Right lobe of liver (tissue), 4 donors: ENCODE measurements at regions not wholly inside any gene's neighbourhood (a gene's known extent, or its start where the extent isn't known, plus 50 kb on each side); places are given as distances from the start of the nearest gene placed in this dataset.

Source experiments
- POLR2A ChIP-seq: fragments of 450-650 bp; IDR thresholded peaks from one replicate; pipeline ENCODE4 v1.6.1; 2017; ENCODE audit warnings: antibody characterized with exemption, mild to moderate bottlenecking
- TF ChIP-seq, protein P1 (sequence below), 4 donors: fragments of 200-600 bp in 3 of 4; fragments of 450-650 bp in 1 of 4; IDR thresholded peaks; one replicate each; pipeline versions ENCODE4 v1.5.1 to v1.8.0; 2016 to 2022; ENCODE audit warnings: antibody characterized with exemption in 4 of 4, mild to moderate bottlenecking in 2 of 4
- donor health status: DM: no; HTN: no; CAD: no.
- donor health status: DM: no; HTN: no; CAD: no.
- donor health status: DM: no; HTN: yes; CAD: no.

DNA sequence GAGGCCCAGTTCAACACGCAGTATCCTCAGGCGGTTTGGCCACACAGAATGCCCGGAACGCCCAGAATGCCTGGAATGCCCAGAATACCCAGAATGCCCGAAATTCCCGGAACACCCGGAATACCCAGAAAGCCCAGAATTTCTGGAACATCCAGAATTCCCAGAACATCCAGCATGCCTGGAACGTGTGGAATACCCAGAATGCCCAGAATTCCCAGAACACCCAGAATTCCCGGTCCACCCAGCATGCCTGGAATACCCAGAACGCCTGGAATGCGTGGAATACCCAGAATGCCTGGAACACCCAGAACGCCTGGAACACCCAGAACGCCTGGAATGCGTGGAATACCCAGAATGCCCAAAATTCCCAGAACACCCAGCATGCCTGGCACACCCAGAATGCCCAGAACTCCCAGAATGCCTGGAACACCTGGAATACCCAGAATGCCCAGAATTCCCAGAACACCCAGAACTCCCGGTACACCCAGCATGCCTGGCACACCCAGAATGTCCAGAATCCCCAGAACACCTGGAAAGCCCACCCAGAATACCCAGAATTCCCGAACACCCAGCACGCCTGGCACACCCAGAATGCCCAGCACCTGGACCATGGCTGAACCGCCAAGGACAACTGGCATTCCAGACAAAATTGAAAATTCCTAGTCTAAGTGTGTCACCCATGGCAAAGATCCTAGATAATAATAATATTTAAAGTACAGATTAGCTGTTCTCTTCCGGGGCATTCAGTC is 487.4 kb upstream of the SALL3 start:
- TF ChIP-seq, protein P1, sequence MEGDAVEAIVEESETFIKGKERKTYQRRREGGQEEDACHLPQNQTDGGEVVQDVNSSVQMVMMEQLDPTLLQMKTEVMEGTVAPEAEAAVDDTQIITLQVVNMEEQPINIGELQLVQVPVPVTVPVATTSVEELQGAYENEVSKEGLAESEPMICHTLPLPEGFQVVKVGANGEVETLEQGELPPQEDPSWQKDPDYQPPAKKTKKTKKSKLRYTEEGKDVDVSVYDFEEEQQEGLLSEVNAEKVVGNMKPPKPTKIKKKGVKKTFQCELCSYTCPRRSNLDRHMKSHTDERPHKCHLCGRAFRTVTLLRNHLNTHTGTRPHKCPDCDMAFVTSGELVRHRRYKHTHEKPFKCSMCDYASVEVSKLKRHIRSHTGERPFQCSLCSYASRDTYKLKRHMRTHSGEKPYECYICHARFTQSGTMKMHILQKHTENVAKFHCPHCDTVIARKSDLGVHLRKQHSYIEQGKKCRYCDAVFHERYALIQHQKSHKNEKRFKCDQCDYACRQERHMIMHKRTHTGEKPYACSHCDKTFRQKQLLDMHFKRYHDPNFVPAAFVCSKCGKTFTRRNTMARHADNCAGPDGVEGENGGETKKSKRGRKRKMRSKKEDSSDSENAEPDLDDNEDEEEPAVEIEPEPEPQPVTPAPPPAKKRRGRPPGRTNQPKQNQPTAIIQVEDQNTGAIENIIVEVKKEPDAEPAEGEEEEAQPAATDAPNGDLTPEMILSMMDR (IDR thresholded peaks at IDR 0.05), result no peak
- no peak for TF ChIP-seq POLR2A
